ENCODE measurements at regions not wholly inside any gene's neighbourhood (a gene's known extent, or its start where the extent isn't known, plus 50 kb on each side); places are given as distances from the start of the nearest gene placed in this dataset.
"Not testable (repeated sequence)": the region's sequence is repeated elsewhere in the genome, so short reads cannot be mapped to it uniquely, and the experiment has no call there.

DNA sequence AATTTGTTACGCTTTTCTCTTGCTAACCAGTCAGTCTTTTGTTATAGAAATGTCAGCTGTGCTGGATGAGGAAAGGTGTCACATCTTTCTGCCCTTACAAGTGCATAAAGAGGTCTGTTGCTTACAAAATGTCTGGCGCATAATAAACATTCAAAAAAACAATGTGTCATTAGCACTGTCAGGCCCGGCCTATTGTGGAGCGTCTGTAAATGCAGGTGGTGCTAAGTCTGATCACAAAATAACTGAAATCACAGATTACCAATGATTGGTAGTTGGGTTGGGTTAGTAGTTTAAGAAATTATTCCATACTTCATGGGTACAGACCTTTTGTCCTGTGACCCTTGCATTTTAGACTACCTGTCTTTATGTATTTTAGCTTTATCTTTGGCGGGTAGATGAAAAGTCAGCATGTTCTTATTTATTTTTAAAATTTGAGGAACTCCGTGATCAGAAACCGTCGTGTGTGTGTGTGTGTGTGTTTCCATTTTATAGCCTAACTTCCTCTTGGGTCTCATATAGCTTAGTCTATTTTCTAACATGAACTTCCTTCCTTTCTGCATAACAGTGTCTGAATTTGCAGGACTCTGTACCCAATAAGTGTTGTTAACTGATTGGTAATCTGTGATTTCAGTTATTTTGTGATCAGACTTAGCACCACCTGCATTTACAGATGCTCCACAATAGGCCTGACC is 88.1 kb upstream of the IFNGR1 start:
- TF ChIP-seq, protein P1, sequence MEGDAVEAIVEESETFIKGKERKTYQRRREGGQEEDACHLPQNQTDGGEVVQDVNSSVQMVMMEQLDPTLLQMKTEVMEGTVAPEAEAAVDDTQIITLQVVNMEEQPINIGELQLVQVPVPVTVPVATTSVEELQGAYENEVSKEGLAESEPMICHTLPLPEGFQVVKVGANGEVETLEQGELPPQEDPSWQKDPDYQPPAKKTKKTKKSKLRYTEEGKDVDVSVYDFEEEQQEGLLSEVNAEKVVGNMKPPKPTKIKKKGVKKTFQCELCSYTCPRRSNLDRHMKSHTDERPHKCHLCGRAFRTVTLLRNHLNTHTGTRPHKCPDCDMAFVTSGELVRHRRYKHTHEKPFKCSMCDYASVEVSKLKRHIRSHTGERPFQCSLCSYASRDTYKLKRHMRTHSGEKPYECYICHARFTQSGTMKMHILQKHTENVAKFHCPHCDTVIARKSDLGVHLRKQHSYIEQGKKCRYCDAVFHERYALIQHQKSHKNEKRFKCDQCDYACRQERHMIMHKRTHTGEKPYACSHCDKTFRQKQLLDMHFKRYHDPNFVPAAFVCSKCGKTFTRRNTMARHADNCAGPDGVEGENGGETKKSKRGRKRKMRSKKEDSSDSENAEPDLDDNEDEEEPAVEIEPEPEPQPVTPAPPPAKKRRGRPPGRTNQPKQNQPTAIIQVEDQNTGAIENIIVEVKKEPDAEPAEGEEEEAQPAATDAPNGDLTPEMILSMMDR (IDR thresholded peaks at IDR 0.05; ENCODE audit: low read depth, low read length), result no peak
- no peak overlapping the region for H3K4me3 ChIP-seq (ENCODE audit: low read depth, low read length)

DNA sequence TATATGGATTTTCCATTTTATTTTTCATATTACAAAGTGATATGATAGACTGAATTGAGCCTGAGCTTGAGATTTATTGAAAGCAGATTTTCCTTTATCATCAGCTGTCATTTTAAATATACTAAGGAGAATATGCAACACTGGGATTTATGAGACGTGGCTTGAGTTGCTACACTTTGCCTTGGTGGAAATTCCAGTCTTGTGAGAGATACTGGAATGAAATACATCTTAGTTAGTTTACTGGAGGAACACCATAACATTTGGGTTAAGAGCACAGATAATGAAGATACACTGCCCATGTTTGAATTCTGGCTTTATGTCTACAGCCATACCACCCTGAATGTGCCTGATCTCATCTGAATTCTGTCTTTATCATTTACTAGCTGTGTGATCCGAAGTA is 86.5 kb upstream of the IFNGR1 start:
- TF ChIP-seq, protein P1 (IDR thresholded peaks at IDR 0.05; ENCODE audit: low read depth, low read length), result no peak
- H3K4me3 ChIP-seq (ENCODE audit: low read depth, low read length), result no peak overlapping the region

DNA sequence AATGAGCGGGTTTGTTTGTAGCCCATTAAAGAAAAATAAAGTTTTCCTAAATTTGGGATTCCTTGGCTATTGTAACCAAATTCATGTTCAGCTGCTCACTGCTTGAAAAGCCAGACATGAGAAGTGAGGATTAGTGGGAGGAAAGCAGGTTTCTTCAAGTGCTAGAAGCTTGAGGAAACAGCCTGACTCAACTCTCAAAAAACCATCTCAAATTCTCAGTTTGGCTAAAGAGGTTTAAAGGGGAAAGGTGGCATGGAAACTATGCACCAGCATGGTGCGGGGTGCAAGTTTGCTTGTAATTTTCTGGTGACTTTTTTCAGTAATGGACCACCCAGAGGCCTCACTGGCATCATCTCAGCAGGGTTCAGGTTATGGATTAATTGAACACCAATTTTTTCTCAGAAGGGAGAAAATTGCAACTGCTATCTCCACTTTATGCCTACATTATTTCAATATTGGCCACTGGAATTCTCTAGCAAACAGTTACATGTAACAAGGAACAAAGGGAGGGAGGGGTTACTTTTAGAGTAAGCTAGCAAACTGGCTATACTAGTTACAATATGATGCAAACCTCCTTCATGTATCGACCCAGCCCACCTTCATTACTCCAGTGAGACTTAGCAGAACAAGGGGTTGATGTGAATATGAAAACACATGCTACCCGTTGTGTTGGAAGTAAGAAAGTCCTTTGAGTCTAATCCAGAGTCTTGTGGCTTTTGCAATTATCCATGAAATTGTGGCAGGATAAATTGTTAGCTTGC is 85.0 kb upstream of the IFNGR1 start:
- H3K4me3 ChIP-seq (ENCODE audit: low read depth, low read length), result no peak overlapping the region
- TF ChIP-seq, protein P1 (IDR thresholded peaks at IDR 0.05; ENCODE audit: low read depth, low read length), result no peak

DNA sequence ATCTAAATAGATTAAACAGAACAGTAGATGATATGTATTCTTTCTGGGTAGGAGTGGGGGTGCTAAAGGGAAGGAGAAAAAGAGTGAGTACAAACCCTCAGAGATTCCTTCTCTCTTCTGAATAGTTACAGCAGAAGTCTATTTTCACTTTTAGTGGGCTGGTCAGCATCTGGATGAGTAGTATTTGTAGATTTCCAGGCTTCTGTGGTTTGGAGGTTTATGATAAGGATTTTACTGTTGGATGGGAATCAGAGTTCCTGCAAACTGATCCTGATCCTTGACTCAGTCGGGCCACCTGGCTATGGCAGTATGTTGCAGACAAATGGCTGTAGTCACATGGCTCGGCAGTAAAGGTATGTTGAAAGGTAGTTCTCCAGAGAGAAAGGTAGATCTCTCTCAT is 84.3 kb upstream of the IFNGR1 start:
- TF ChIP-seq, protein P1 (IDR thresholded peaks at IDR 0.05; ENCODE audit: low read depth, low read length), result no peak

DNA sequence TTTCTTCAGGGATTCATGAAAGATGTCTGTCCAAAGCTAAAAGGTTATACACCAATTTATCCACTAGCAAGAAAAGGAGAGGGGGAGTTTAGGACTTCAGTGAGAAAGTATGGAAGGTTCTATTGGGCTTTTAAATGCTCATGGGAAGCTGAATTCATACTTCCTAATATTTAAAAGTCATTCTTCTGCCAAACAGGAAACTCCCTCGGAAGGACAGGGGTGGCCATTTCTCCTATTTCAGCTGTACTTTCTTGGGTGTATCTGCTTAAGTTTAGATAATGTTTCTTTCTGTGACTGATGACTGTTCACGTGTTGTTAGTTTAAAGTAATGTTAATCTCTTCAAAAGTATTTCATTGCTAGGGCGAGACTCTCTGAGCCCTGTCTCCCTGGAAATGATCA is 80.5 kb upstream of the IFNGR1 start:
- no peak overlapping the region for H3K4me3 ChIP-seq (ENCODE audit: low read depth, low read length)
- TF ChIP-seq, protein P1 (IDR thresholded peaks at IDR 0.05; ENCODE audit: low read depth, low read length), result no peak

More for the DNA sequence above, 84.3 kb upstream of the IFNGR1 start:
- no peak overlapping the region for H3K4me3 ChIP-seq (ENCODE audit: low read depth, low read length)

DNA sequence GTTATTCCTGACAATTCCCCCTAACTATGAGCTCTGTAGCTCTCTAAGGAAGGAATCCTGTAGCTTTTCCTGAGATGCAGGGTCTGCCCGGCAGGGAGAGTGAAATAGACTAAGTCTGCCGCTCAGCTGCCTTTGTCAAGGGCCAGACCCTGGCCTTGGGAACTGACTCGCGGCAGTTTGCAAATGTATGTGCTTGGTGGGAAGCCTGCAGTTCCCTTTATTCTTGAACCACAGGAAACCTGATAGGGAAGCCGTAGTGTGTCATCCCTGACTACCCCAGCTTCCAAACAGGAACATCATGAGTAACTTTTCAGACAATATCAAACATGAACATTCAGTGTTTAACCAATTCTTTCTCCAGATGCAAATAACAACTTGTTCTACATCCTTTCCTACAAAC is 78.7 kb upstream of the IFNGR1 start:
- TF ChIP-seq, protein P1 (IDR thresholded peaks at IDR 0.05; ENCODE audit: low read depth, low read length), result no peak
- H3K4me3 ChIP-seq (ENCODE audit: low read depth, low read length), result no peak overlapping the region

DNA sequence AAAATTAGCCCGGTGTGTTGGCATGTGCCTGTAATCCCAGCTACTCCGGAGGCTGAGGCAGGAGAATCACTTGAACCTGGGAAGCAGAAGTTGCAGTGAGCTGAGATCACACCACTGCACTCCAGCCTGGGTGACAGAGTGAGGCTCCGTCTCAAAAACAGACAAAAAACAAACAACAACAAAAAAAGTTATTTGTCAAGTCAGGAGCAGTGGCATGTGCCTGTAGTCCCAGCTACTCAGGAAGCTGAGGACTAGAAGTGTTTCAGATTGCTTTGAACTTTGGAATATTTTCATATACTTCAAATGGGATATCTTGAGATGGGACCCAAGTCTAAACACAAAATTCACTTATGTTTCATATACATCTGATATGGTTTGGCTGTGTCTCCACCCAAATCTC is 73.1 kb upstream of the IFNGR1 start:
- H3K4me3 ChIP-seq (ENCODE audit: low read depth, low read length), result not testable (repeated sequence)

Measured in WI38 (cell line).